Psoas muscle (tissue), 7 donors: ENCODE measurements at regions not wholly inside any gene's neighbourhood (a gene's known extent, or its start where the extent isn't known, plus 50 kb on each side); places are given as distances from the start of the nearest gene placed in this dataset.

ENCODE experiments used
- ATAC-seq, 4 donors: fragments of 200-7000 bp; cut with Tn5 transposase; one replicate each; pipeline ENCODE4 v1.9.1; 2020; ENCODE audit warnings: moderate library complexity in 3 of 4, mild to moderate bottlenecking in 2 of 4
- DNase-seq, 2 donors: peaks; one replicate each; pipeline ENCODE4 v3.0.0-alpha.2; 2020
- H3K27ac ChIP-seq: fragments of 200-600 bp; one replicate; pipeline ENCODE4 v1.8.0; 2022
- H3K27me3 ChIP-seq, 3 donors: fragments of 200-600 bp in 1 of 3; one replicate each; pipeline versions ENCODE4 v1.6.1 to v1.8.0; 2013 to 2022; ENCODE audit warnings: low read length in 2 of 3, mild to moderate bottlenecking in 2 of 3, moderate library complexity in 1 of 3; ENCODE audit not compliant: insufficient read depth in 3 of 3
- H3K36me3 ChIP-seq, 2 donors: fragments of 200-600 bp in 1 of 2; one replicate each; pipeline versions ENCODE4 v1.6.1 to v1.8.0; 2013 to 2022; ENCODE audit warnings: low read depth in 1 of 2, mild to moderate bottlenecking in 1 of 2, moderate library complexity in 1 of 2; ENCODE audit not compliant: insufficient read depth in 1 of 2
- H3K4me1 ChIP-seq: fragments of 200-600 bp; one replicate; pipeline ENCODE4 v1.8.0; 2022
- H3K4me3 ChIP-seq: fragments of 200-600 bp; one replicate; pipeline ENCODE4 v1.8.0; 2022; ENCODE audit warnings: mild to moderate bottlenecking
- H3K9me3 ChIP-seq: fragments of 200-600 bp; one replicate; pipeline ENCODE4 v1.8.0; 2022
- CTCF ChIP-seq: fragments of 200-600 bp; IDR thresholded peaks from one replicate; pipeline ENCODE4 v1.8.0; 2022; ENCODE audit warnings: antibody characterized with exemption
- WGBS, 3 donors: extraction: QIAGEN DNeasy Blood & Tissue Kit; methylation state at CpG; one replicate each; pipeline versions ENCODE4 v1.1.6 to v1.1.7; 2013; 5-methylcytosine and 5-hydroxymethylcytosine counted together
- intact Hi-C, 2 donors: fragments of 100-400 bp; cut with DNase I; formaldehyde crosslinking; loops; one replicate each; pipeline versions ENCODE4 v1.11.0 to v1.14.2; 2022
- donor health status: healthy with polysubstance abuse.
- donor health status: DM: no; HTN: no; CAD: no; lungs with moderate emphysema.
- donor health status: Bipolar disorder and iron deficiency.
- donor health status: healthy.
- donor health status: DM: yes; HTN: yes; CAD: no.
- donor health status: DM: no; HTN: no; CAD: no.
- donor health status: DM: yes; HTN: yes; CAD: no.

- 66 to 79% (median 71%) methylated on average over 3 of the region's 3 CpGs for WGBS, 3 donors
- H3K9me3 ChIP-seq = no peaks in the 10 kb centered on the region
- DNase-seq (no peak), ATAC-seq (no peak)
- no peak overlapping the region for H3K4me3 ChIP-seq
- H3K27ac ChIP-seq = no peak overlapping the region
- H3K36me3 ChIP-seq = no peaks in the 10 kb centered on the region
- TF ChIP-seq CTCF = no peak
- H3K4me1 ChIP-seq = no peaks in the 10 kb centered on the region
- H3K27me3 ChIP-seq = no peaks in the 10 kb centered on the region
- intact Hi-C loops = no loop called here
Measured at GRCh38 chr5:164741376-164741775, 1236.0 kb downstream of the MAT2B start.

- WGBS, 3 donors = 65 to 73% (median 67%) methylated on average over 5 of the region's 5 CpGs
- Histone ChIP-seq H3K9me3 (no peaks in the 10 kb centered on the region), H3K36me3 (no peaks in the 10 kb centered on the region), H3K27me3 (no peaks in the 10 kb centered on the region), H3K4me3 (no peak overlapping the region), H3K4me1 (no peaks in the 10 kb centered on the region), H3K27ac (no peak overlapping the region)
- intact Hi-C loops = no loop called here
- DNase-seq (no peak), ATAC-seq (no peak)
- TF ChIP-seq CTCF = no peak
Measured at GRCh38 chr5:164742025-164742424, 1236.6 kb downstream of the MAT2B start.

DNA sequence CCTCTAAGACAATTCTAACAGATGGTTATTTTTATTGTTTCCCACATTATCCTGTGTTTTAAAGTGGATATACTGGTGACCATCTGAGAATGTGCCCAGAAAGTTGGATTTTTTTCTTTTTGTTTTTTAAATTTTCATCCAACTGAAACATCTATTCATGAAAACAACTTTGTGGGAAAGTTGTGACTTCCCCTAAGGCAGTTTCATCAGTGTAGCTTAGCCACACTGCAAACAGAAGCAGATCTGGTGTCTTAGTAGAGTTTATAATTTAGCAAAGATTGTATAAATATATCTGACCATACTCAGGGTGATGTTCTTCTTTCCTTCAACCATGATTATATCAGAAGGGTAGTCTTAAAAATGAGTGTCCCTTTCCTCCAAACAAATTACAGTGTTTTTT lies 1241.3 kb downstream of the MAT2B start:
- Histone ChIP-seq H3K4me3 (no peak overlapping the region), H3K9me3 (no peaks in the 10 kb centered on the region), H3K27me3 (no peaks in the 10 kb centered on the region), H3K4me1 (no peaks in the 10 kb centered on the region), H3K36me3 (no peaks in the 10 kb centered on the region), H3K27ac (no peak overlapping the region)
- intact Hi-C loops = no loop called here
- no peak for ATAC-seq
- TF ChIP-seq CTCF = no peak
- DNase-seq = no peak

DNA sequence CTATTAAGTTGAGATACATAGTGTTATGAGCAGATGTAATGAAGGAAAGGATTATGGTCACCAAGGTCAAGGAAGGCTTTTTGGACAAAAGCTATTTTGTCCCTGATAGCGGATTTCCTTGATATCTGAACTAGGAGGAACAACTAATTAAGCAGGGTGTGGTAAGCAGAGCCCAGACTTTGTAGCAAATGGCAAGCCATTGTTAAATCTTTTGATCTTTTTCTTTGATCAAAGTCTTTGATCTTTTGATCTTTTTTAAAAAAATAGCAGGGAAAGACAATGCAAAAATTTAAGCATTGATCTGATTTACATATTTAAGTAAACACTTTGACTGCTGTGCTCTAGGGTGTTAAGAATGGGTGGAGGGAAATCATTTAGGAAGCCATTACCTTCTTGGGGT lies 1242.0 kb downstream of the MAT2B start:
- Histone ChIP-seq H3K27ac (no peak overlapping the region), H3K36me3 (no peaks in the 10 kb centered on the region), H3K4me3 (no peak overlapping the region), H3K9me3 (no peaks in the 10 kb centered on the region), H3K4me1 (no peaks in the 10 kb centered on the region), H3K27me3 (no peaks in the 10 kb centered on the region)
- 53 to 70% (median 55%) methylated on average over 1 of the region's 1 CpG for WGBS, 3 donors
- no peak for DNase-seq
- no peak for ATAC-seq
- no peak for TF ChIP-seq CTCF
- intact Hi-C loops = no loop called here

GRCh38 chr5:164748861-164749260 lies 1243.4 kb downstream of the MAT2B start:
- Histone ChIP-seq H3K4me1 (no peaks in the 10 kb centered on the region), H3K4me3 (no peak overlapping the region), H3K27me3 (no peaks in the 10 kb centered on the region), H3K36me3 (no peaks in the 10 kb centered on the region), H3K9me3 (no peaks in the 10 kb centered on the region), H3K27ac (no peak overlapping the region)
- no peak for TF ChIP-seq CTCF
- DNase-seq (no peak), ATAC-seq (no peak)
- intact Hi-C loops = no loop called here
